Vagina (tissue), 2 donors: ENCODE measurements at regions not wholly inside any gene's neighbourhood (a gene's known extent, or its start where the extent isn't known, plus 50 kb on each side); places are given as distances from the start of the nearest gene placed in this dataset.

Experiments used
- POLR2A ChIP-seq, 2 donors: fragments of 450-650 bp; IDR thresholded peaks; one replicate each; pipeline ENCODE4 v1.6.1; 2017; ENCODE audit warnings: antibody characterized with exemption in 2 of 2, mild to moderate bottlenecking in 2 of 2, moderate library complexity in 2 of 2
- POLR2AphosphoS5 ChIP-seq, 2 donors: sonication (generic); formaldehyde crosslinking; IDR thresholded peaks; one replicate each; pipeline ENCODE4 v1.9.0; 2017; ENCODE audit warnings: antibody characterized with exemption in 2 of 2, mild to moderate bottlenecking in 2 of 2, low read depth in 1 of 2; ENCODE audit not compliant: insufficient read depth in 1 of 2

DNA sequence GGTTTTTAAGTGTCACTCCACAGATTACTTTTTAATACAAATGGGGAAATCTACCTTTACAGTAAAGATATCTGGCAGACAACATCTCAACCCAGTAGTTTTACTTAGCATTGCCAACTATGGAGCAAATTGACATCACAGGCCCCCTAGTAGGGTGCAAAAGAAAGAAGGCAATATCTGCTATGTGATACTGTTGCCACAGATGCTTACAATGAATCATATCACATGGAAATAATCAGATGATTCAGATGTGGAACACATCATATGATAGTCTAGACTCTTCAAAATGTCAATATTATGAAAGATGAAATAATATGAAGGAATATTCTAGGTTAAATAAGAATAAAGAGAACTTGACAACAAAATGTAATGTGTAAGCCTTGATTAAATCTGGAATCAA lies 322.5 kb downstream of the BMP2 start:
- TF ChIP-seq POLR2A (IDR thresholded peaks at IDR 0.05) (no peak), POLR2AphosphoS5 (IDR thresholded peaks at IDR 0.05; ENCODE audit: insufficient read depth in 1 of 2, low read depth in 1 of 2) (no peak)
